ENCODE measurements at regions not wholly inside any gene's neighbourhood (a gene's known extent, or its start where the extent isn't known, plus 50 kb on each side); places are given as distances from the start of the nearest gene placed in this dataset.

DNA sequence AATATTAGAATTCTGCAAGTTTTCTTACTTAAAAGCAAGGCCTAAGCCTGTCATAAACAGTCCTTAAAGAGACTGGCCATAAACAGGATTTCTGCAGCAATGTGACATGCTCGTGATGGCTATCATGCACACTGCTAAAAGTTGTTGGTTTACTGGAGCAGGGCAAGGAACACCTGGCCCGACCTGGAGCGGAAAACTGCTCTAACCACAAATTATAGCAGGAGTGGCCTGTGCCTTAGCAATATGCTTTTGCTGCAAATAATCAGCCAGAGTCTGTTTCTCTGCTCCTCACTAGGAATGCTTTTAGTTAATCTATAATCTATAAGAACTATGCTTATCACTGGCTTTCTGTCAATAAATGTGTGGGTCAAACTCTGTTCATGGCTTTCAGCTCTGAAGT lies 322.9 kb upstream of the RPS23 start:
- Histone ChIP-seq H3K27ac (ENCODE audit: extremely low read depth, low read depth, low read length) (no peak overlapping the region), H3K9me1 (ENCODE audit: control insufficient read depth, insufficient read depth, low read length) (no peaks in the 10 kb centered on the region), H4K20me1 (replicated peaks; ENCODE audit: control insufficient read depth, insufficient read depth, low read length) (no peaks in the 10 kb centered on the region), H3K36me3 (ENCODE audit: control insufficient read depth, insufficient read depth, low read length) (no peaks in the 10 kb centered on the region), H3K4me2 (ENCODE audit: insufficient read depth, low read length) (no peak overlapping the region), H2AFZ (ENCODE audit: low read depth, low read length) (0 out of 2 replicates have a peak overlapping the region, but pooled peaks have one; percentile 2), H3K79me2 (ENCODE audit: control insufficient read depth, insufficient read depth, low read length) (no peaks in the 10 kb centered on the region), H3K4me1 (replicated peaks in 1 of 2; ENCODE audit: control insufficient read depth in 2 of 2, insufficient read depth in 2 of 2, low read length in 2 of 2) (no peaks in the 10 kb centered on the region; a peak in 1 of 5 replicates), H3K9me3 (replicated peaks; ENCODE audit: control insufficient read depth, insufficient read depth, low read depth, low read length) (no peaks in the 10 kb centered on the region), H3K4me3 (no peak overlapping the region), H3K9ac (ENCODE audit: insufficient read depth in 1 of 2, low read depth in 2 of 2, low read length in 2 of 2) (no peak overlapping the region), H3K27me3 (ENCODE audit: control insufficient read depth in 2 of 2, insufficient read depth in 2 of 2, low read length in 2 of 2) (no peaks in the 10 kb centered on the region)
- BruUV-seq (replicated peaks), result no TSS peak
- FAIRE-seq (no peak), ATAC-seq (no peak), DNase-seq (ENCODE audit: extremely low read depth in 1 of 4, low spot score in 3 of 4) (no peak)
- CTCF ChIA-PET (ENCODE audit: low intra/inter-chr PET ratio), result no interaction called here
- 25% methylated on average over 3 of the region's 3 CpGs for WGBS (ENCODE audit: insufficient coverage, low coverage, missing lambda C conversion rate)
- POLR2A ChIA-PET, result no interaction called here
- in situ Hi-C loops (cut with MboI), result no loop called here
- intact Hi-C loops (cut with micrococcal nuclease), result no loop called here
- TF ChIP-seq, protein P1, sequence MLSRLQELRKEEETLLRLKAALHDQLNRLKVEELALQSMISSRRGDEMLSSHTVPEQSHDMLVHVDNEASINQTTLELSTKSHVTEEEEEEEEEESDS (CRISPR knock-in tag; IDR thresholded peaks at IDR 0.05), result no peak
- TF ChIP-seq ARNT (IDR thresholded peaks at IDR 0.05), result no peak
- TF ChIP-seq EP300 (IDR thresholded peaks at IDR 0.05; ENCODE audit: low read length), result no peak
- TF ChIP-seq SMAD3 (CRISPR knock-in tag; conservative IDR thresholded peaks at IDR 0.05), result no peak
- TF ChIP-seq XRCC5 (IDR thresholded peaks at IDR 0.05; ENCODE audit: low read depth, low read length), result no peak
- TF ChIP-seq ERF (CRISPR knock-in tag; IDR thresholded peaks at IDR 0.05), result no peak
- no peak for TF ChIP-seq PCBP2 (IDR thresholded peaks at IDR 0.05; ENCODE audit: low read depth, low read length, poor library complexity, severe bottlenecking)
- TF ChIP-seq YY1 (IDR thresholded peaks at IDR 0.05; ENCODE audit: borderline replicate concordance in 1 of 3, control insufficient read depth in 1 of 3, extremely low read depth in 1 of 3, insufficient read depth in 3 of 3, insufficient read length in 1 of 3, insufficient replicate concordance in 2 of 3, low read depth in 1 of 3, low read length in 2 of 3), result no peak
- TF ChIP-seq SREBF2 (CRISPR knock-in tag; IDR thresholded peaks at IDR 0.05), result no peak
- TF ChIP-seq, protein P2, sequence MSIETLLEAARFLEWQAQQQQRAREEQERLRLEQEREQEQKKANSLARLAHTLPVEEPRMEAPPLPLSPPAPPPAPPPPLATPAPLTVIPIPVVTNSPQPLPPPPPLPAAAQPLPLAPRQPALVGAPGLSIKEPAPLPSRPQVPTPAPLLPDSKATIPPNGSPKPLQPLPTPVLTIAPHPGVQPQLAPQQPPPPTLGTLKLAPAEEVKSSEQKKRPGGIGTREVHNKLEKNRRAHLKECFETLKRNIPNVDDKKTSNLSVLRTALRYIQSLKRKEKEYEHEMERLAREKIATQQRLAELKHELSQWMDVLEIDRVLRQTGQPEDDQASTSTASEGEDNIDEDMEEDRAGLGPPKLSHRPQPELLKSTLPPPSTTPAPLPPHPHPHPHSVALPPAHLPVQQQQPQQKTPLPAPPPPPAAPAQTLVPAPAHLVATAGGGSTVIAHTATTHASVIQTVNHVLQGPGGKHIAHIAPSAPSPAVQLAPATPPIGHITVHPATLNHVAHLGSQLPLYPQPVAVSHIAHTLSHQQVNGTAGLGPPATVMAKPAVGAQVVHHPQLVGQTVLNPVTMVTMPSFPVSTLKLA (conservative IDR thresholded peaks at IDR 0.05), result no peak
- TF ChIP-seq, protein P3, sequence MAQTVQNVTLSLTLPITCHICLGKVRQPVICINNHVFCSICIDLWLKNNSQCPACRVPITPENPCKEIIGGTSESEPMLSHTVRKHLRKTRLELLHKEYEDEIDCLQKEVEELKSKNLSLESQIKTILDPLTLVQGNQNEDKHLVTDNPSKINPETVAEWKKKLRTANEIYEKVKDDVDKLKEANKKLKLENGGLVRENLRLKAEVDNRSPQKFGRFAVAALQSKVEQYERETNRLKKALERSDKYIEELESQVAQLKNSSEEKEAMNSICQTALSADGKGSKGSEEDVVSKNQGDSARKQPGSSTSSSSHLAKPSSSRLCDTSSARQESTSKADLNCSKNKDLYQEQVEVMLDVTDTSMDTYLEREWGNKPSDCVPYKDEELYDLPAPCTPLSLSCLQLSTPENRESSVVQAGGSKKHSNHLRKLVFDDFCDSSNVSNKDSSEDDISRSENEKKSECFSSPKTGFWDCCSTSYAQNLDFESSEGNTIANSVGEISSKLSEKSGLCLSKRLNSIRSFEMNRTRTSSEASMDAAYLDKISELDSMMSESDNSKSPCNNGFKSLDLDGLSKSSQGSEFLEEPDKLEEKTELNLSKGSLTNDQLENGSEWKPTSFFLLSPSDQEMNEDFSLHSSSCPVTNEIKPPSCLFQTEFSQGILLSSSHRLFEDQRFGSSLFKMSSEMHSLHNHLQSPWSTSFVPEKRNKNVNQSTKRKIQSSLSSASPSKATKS (CRISPR knock-in tag; IDR thresholded peaks at IDR 0.05), result no peak
